NCI-H1092 (cell line): ENCODE measurements at regions not wholly inside any gene's neighbourhood (a gene's known extent, or its start where the extent isn't known, plus 50 kb on each side); places are given as distances from the start of the nearest gene placed in this dataset.
"Not testable (repeated sequence)": the region's sequence is repeated elsewhere in the genome, so short reads cannot be mapped to it uniquely, and the experiment has no call there.

ENCODE experiments used
- DNase-seq: peaks from one replicate; lab custom pipeline; 2025; lab: John Stamatoyannopoulos, UW

DNA sequence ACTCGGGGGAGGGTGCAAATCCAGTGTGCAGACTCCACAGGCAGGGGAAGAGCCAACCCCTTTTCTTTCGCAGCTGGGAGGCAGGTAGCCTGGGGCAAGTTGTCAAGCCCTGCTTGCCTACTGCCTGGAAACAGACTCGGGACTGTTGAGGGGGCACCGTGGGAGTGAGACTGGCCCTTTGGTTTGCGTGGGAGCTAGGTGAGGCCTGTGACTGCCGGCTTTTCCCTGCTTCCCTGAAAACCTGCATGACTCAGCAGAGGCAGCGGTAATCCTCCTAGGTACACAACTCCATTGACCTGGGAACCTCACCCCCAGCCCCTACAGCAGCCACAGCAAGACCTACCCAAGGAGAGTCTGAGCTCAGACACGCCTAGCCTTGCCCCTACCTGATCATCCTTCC, 509.5 kb downstream of the DTWD2 start:
- DNase-seq, result no peak

DNA sequence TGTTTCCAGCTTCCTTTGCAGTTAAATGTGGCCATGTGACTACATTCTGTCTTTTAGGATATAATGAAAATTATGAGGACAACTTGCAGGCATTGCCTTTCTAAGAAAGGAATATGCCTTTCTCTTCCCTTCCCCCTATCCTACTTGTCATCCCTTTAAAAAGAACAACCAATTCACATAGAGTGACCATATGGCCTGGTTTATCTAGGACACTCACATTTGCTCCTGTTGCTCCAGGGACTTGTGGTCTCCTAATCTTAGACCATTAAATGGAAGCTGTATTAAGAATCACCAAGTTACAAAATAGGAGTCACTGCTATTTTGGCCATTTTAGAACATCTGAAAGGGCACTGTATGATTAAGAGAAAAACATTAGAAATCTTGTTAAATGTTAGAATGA, 520.3 kb downstream of the DTWD2 start:
- no peak for DNase-seq

DNA sequence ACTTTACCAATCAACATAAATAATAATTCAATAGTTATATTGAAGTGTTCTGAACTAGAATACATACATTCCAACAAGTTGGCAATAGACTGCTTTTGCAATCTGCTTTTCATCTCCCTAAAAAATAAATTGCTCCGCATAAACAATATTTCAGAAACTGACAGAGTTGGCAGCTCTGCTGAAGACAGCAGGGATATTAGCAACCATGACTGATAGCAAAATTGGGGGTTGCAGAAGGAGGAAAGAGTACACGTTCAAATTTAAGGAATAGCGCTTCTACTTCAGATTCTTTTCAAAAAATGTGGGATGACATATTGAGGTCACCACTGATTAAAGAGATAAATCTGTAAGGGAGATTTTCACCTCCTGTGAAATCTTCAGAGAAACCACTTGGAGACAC, 521.2 kb downstream of the DTWD2 start:
- DNase-seq, result no peak

- no peak for DNase-seq
These were observed 521.9 kb downstream of the DTWD2 start for GRCh38 chr5:118466418-118466817.

DNA sequence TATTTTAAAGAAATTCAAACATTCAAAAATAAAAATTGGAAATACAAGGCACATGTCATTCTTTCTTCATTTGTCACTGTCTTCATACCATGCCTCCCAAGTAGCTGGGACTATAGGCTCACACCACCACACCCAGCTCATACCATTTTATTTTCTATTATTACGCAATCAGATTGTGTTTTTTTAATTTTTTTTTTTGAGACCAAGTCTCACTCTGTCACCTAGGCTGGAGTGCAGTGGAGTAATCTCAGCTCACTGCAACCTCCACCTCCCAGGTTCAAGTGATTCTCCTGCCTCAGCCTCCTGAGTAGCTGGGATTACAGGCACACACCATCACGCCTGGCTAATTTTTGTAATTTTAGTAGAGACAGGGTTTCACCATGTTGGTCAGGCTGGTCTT, 526.1 kb downstream of the DTWD2 start:
- DNase-seq, result not testable (repeated sequence)

DNA sequence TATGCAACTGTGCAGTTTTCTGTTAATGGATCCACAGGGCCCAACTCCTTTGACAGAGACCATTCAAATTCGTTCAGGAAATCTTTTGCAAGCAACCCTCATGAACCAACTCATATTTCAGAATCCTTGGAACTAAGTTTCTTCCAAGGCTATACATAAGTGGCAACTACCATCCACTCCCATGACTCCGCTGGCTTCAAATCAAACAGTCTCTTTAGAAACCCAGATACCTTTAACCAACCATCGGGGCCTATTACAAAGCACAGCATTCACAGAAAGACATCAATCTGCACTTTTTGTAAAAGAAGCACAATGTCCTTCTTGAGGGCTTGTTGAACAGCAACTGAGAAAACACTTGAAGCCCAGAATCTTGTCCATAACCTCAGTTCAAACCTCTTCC, 526.9 kb downstream of the DTWD2 start:
- DNase-seq, result no peak

GRCh38 chr5:118459490-118459889, 528.9 kb downstream of the DTWD2 start:
- DNase-seq, result no peak

DNA sequence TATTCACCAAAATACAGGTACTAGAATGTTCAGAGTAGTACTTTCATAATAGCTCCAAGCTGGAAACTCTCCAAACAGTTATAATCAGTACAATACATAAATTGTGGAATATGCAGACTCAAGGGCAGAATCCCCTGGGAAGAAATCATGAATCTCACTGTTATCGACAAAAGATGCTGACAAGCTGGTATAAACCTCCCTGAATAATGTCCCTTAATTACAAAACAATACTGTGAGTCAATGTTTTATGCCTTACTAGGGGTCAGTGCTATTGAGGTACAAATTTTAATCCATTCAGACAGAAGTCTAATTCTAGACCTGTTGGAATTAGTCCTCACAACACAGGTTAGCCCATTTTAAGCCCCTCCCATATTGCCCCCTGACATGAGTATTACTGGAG, 532.3 kb downstream of the DTWD2 start:
- no peak for DNase-seq

DNA sequence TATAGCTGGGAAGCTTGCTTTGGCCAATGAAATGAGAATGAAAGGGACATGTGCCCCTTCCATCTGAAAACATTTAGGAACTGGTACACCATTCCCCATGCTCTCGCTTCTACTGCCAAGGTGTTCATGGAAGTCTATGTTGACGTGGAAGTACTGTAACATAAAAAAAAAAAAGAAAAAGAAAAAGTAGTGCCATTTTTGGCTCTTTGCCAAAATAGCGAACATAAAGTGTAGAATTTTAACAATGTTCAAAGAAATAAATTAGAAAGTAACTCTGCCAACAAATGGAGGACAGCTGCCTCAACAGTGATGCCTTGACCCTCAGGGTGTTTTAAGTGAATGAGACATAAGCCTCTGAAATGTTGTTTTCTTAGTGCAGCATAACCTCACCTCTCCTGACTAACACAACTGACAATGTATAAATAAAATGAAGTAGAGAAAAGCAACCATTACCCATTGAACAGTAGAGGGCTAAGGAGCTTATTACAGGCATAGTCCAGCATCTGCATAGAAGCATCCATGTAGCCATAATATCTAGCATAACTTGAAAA, 536.6 kb downstream of the DTWD2 start:
- no peak for DNase-seq

DNA sequence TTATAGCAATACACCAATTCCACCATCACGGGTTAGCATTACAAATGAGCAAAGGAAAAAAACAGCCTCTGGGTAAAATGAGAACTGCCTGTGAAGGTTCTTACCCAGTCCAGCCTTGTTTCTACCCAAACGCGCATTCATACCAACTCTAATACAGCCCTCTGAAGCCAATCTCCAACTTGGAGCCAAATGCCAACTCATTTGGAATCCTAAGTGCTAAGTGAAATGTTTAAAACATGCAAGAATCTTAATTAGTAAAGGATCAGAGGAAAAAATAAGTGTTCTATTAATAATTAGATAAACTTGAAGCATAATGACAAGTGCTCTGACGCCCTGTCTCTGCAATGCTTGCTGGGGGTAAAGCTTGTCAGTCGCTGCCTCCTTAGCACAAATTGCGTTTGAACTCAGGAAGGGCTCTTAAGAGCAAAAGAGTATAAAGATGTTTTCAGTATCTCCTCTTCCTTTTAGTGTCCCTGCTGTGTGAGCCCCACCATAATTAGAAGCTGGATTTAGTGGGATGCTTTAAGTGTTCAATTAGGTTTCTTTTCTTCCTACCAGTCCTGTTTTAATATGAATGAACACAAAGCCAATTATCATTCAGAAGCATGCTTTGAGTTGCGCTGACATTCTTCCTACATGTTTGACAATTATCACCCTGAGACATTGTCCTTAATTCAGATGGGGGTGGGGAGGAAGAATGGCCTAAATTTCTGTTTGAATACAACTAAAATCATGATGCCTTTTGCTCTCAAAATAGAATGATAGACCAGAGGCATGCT, 537.6 kb downstream of the DTWD2 start:
- DNase-seq, result no peak

DNA sequence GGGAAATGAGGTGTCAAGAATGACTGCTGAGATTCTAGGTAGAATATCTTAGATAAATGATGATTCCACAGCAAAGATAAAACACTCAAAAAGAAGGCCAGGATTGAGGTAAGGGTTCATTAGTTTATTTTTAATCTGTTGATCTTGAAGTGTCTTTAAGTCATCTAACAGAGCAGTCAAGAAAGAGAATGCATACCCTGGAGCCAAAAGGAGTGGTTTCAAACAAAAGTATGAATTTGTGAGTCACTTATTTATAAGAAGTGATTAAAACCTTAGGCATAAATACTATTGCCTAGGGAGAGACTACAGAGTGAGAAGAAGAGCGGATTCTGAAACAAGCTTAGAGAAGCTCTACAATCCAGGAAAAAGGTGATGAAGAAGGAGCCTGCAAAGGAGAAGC, 541.0 kb downstream of the DTWD2 start:
- DNase-seq, result no peak

GRCh38 chr5:118441956-118442355, 546.4 kb downstream of the DTWD2 start:
- no peak for DNase-seq

DNA sequence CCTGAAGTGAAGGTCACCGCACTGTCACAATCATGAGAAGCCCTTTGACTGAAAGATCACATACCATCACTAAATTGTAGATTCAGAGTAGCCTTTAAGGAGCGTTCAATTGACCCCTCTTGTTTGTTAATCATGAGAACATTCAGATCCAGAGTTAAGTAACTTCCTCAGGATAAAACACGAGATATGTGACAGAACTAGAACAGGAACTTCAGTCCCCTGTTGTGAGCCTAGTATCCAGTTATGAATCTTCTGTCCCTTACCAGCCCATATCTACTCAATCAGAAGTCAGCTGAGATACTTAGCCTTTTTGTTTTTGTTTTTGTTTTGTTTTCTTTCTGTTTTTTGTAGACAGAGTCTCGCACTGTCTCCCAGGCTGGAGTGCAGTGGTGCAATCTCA, 547.3 kb downstream of the DTWD2 start:
- no peak for DNase-seq

- no peak for DNase-seq
These were observed 547.9 kb downstream of the DTWD2 start for GRCh38 chr5:118440496-118440895.

GRCh38 chr5:118439831-118440230, 548.5 kb downstream of the DTWD2 start:
- no peak for DNase-seq

DNA sequence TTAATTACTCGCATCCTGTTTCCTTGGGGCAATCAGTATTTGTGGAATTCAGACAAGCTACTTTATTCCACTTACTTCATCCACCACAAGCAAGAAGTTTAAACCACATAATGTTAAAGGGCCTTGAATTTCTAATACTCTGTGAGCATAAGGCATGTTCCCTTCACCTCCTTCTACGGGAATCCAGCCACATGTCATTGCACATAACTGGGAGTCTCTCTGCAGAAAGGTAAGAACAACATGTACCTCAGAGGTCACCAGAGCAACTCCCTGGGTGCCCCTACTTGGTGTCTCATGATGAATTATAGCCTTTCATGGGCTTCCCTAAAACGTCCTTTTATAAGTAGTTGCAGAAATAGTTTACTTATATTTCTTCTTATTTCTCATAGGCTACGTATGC, 553.2 kb downstream of the DTWD2 start:
- no peak for DNase-seq

- no peak for DNase-seq
These were observed 553.8 kb downstream of the DTWD2 start for GRCh38 chr5:118434522-118434921.

DNA sequence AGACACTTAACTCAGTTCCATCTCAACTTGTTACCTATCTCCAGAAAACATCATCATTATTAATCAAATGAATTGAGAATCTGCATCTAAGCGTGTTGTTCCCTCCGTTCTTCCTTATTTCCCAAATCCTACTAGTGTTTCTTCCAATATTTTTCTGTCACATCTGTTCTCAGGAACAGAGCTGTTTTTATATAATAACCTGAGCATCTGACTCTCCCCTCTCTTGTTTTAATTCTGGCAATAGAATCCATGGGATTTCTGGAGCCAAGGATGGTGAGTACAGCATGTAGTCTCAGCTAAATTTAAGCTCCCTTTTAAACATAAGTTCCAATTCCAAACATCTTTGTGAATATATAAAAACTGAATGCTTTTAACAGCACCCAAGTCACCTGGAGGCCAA, 558.3 kb downstream of the DTWD2 start:
- DNase-seq, result no peak

DNA sequence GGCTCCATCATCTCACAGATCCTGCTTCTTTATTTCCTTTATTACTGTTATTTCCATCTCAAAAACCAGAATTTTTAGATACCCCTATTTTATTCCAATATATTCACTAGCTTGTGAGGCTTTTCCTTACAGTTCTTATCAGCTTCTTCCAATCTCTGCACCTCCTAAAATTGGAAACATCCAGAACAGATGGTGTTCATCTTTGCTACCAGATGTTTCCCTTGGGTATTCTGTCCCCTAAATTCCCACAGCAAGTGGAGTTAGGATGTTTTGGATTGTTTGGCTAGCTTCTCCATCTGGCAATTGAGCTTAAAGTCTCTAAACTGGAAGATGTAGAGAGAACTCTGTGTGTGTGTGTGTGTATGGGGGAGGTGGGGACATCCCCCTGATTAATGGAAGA, 580.4 kb downstream of the DTWD2 start:
- no peak for DNase-seq

DNA sequence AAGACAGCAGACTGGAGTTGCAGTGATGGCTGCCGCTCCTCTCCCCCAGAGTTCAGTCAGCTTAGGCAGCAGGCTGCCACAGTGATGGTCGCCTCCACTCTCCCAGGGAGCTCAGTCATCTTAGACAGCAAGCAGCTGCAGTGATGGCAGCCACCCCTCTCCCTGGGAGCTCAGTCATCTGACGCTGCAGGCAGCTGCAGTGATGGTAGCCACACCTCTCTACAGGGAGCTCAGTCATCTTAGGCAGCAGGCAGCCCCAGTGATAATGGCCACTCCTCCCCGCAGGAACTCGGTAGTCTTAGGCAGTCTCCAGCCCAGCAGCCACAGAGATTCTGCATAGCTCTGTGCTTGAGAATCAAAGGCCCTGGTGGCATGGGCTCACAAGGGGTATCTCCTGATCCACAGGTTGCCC, 582.7 kb downstream of the DTWD2 start:
- DNase-seq, result no peak

GRCh38 chr5:118397236-118397635, 591.1 kb downstream of the DTWD2 start:
- DNase-seq, result no peak

- DNase-seq, result no peak
These were observed 595.9 kb downstream of the DTWD2 start for GRCh38 chr5:118392491-118392890.

DNA sequence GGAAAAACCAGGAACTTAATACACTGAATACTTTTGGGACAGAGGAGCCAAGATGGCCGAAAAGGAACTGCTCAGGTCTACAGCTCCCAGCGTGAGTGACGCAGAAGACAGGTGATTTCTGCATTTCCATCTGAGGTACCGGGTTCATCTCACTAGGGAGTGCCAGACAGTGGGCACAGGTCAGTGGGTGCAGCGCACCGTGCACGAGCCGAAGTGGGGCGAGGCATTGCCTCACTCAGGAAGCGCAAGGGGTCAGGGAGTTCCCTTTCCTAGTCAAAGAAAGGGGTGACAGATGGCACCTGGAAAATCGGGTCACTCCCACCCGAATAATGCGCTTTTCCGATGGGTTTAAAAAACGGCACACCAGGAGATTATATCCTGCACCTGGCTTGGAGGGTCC, 605.4 kb downstream of the DTWD2 start:
- not testable (repeated sequence) for DNase-seq

DNA sequence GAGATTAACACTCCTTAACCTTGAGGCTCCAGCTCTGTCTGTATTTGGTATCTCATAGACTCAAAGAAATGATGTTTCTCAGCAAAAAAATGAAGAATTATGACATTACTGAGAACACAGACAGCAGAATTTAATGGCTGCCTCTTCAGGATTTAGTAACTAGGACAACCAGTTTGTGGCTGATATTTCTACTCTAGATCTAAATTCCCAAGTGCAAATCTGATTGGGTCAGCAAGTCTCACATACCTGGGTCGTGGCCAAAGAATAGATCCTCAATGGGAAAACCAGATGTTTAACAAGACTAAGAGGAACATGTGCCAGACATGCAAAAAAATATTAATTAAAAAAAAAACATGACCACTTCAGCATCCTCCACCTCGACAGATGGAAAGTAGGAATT, 608.9 kb downstream of the DTWD2 start:
- DNase-seq, result no peak
